Endodermal cell (in vitro differentiated cells): ENCODE measurements at regions not wholly inside any gene's neighbourhood (a gene's known extent, or its start where the extent isn't known, plus 50 kb on each side); places are given as distances from the start of the nearest gene placed in this dataset.

Experiments
- DNase-seq: peaks from one replicate; pipeline ENCODE4 v3.0.0-alpha.2; 2017
- H3K27ac ChIP-seq: 2 replicates; pipeline ENCODE4 v1.5.1; 2013; ENCODE audit warnings: mild to moderate bottlenecking, low read depth, low read length, moderate library complexity
- H3K27me3 ChIP-seq: 2 replicates; pipeline ENCODE4 v1.6.1; 2013; ENCODE audit warnings: mild to moderate bottlenecking, low read length, moderate library complexity; ENCODE audit not compliant: insufficient read depth, control insufficient read depth, poor library complexity, severe bottlenecking
- H3K36me3 ChIP-seq: 2 replicates; pipeline ENCODE4 v1.7.0; 2013; ENCODE audit warnings: mild to moderate bottlenecking, low read length, moderate library complexity; ENCODE audit not compliant: control insufficient read depth, insufficient read depth
- H3K4me1 ChIP-seq: one replicate; pipeline ENCODE4 v1.7.0; 2013; ENCODE audit warnings: low read length; ENCODE audit not compliant: control insufficient read depth, insufficient read depth
- H3K4me3 ChIP-seq: 2 replicates; pipeline ENCODE4 v1.5.1; 2013; ENCODE audit warnings: mild to moderate bottlenecking, low read length, moderate library complexity
- H3K9ac ChIP-seq: 2 replicates; pipeline ENCODE4 v1.6.1; 2013; ENCODE audit warnings: mild to moderate bottlenecking, low read length, moderate library complexity; ENCODE audit not compliant: poor library complexity, severe bottlenecking; ENCODE audit errors: extremely low read depth
- H3K9me3 ChIP-seq: 2 replicates; pipeline ENCODE4 v1.6.1; 2013; ENCODE audit warnings: mild to moderate bottlenecking, low read length, moderate library complexity; ENCODE audit not compliant: control insufficient read depth
- H3K27ac Mint-ChIP-seq: 2 replicates; pipeline ENCODE4 v1.8.0; 2020; ENCODE audit warnings: mixed read lengths
- H3K27me3 Mint-ChIP-seq: 2 replicates; pipeline ENCODE4 v1.8.0; 2021; ENCODE audit warnings: mild to moderate bottlenecking, mixed read lengths; ENCODE audit not compliant: insufficient read depth
- H3K36me3 Mint-ChIP-seq: 2 replicates; pipeline ENCODE4 v1.8.0; 2020; ENCODE audit warnings: low read depth, mixed read lengths
- H3K4me1 Mint-ChIP-seq: 2 replicates; pipeline ENCODE4 v1.8.0; 2020; ENCODE audit warnings: mixed read lengths
- H3K4me3 Mint-ChIP-seq: 2 replicates; pipeline ENCODE4 v1.8.0; 2020; ENCODE audit warnings: mild to moderate bottlenecking, moderate library complexity, mixed read lengths
- H3K9me3 Mint-ChIP-seq: 2 replicates; pipeline ENCODE4 v1.8.0; 2020; ENCODE audit warnings: mild to moderate bottlenecking, mixed read lengths
- CTCF ChIP-seq: fragments of 200-600 bp; sonication (generic); conservative IDR thresholded peaks from 2 replicates; pipeline ENCODE4 v1.5.0; 2021; ENCODE audit warnings: antibody characterized with exemption, mild to moderate bottlenecking
- WGBS, 2 experiments: methylation state at CpG; one replicate each; pipeline versions ENCODE4 v1.1.5 to v1.1.7; 2013; ENCODE audit warnings: missing lambda C conversion rate in 2 of 2, mixed read lengths in 1 of 2; ENCODE audit not compliant: insufficient coverage in 1 of 2, insufficient read length in 1 of 2; 5-methylcytosine and 5-hydroxymethylcytosine counted together

GRCh38 chr7:109127145-109127544 lies 557.5 kb downstream of the DNAJB9 start:
- Mint-ChIP-seq H3K9me3 (no peaks in the 10 kb centered on the region), H3K4me1 (no peaks in the 10 kb centered on the region), H3K27me3 (no peaks in the 10 kb centered on the region), H3K36me3 (no peaks in the 10 kb centered on the region), H3K4me3 (no peak overlapping the region), H3K27ac (no peak overlapping the region)
- WGBS, 2 experiments, result 40 to 63% methylated on average over 1 of the region's 1 CpG
- no peaks in the 10 kb centered on the region for H3K27me3 ChIP-seq
- TF ChIP-seq CTCF, result no peak
- peak overlapping the region; percentile 86 for H3K27ac ChIP-seq
- no peak overlapping the region for H3K9ac ChIP-seq
- no peaks in the 10 kb centered on the region for H3K36me3 ChIP-seq
- H3K4me3 ChIP-seq, result no peak overlapping the region
- no peaks in the 10 kb centered on the region for H3K9me3 ChIP-seq
- no peaks in the 10 kb centered on the region for H3K4me1 ChIP-seq
- no peak for DNase-seq

GRCh38 chr7:109131141-109131540 lies 561.5 kb downstream of the DNAJB9 start:
- H3K27ac Mint-ChIP-seq, result no peak overlapping the region

GRCh38 chr7:109136893-109137292 lies 567.2 kb downstream of the DNAJB9 start:
- peaks cover 18% of the 10 kb centered on the region for H3K9me3 Mint-ChIP-seq
- H3K9ac ChIP-seq, result no peak overlapping the region
- no peak overlapping the region for H3K4me3 ChIP-seq
- no peak for TF ChIP-seq CTCF
- peaks cover 12% of the 10 kb centered on the region for H3K9me3 ChIP-seq
- H3K36me3 ChIP-seq, result no peaks in the 10 kb centered on the region
- no peak for DNase-seq
- 95 to 100% methylated on average over 1 to 3 of the region's 3 CpGs for WGBS, 2 experiments
- H3K36me3 Mint-ChIP-seq, result no peaks in the 10 kb centered on the region
- no peak overlapping the region for H3K27ac ChIP-seq
- H3K4me1 Mint-ChIP-seq, result no peaks in the 10 kb centered on the region
- H3K27me3 Mint-ChIP-seq, result no peaks in the 10 kb centered on the region
- no peaks in the 10 kb centered on the region for H3K4me1 ChIP-seq
- H3K27me3 ChIP-seq, result no peaks in the 10 kb centered on the region
- no peak overlapping the region for H3K27ac Mint-ChIP-seq
- no peak overlapping the region for H3K4me3 Mint-ChIP-seq

More at GRCh38 chr7:109131141-109131540, 561.5 kb downstream of the DNAJB9 start:
- H3K4me3 Mint-ChIP-seq, result no peak overlapping the region
- no peaks in the 10 kb centered on the region for H3K36me3 Mint-ChIP-seq
- Histone ChIP-seq H3K27me3 (no peaks in the 10 kb centered on the region), H3K9me3 (peaks cover 12% of the 10 kb centered on the region), H3K36me3 (no peaks in the 10 kb centered on the region), H3K4me1 (no peaks in the 10 kb centered on the region), H3K27ac (no peak overlapping the region), H3K4me3 (no peak overlapping the region), H3K9ac (no peak overlapping the region)
- no peak for TF ChIP-seq CTCF
- 67% methylated on average over 1 of the region's 1 CpG; no CpG with 5 or more reads in 1 of the 2 experiments for WGBS, 2 experiments
- H3K27me3 Mint-ChIP-seq, result no peaks in the 10 kb centered on the region
- peaks cover 18% of the 10 kb centered on the region for H3K9me3 Mint-ChIP-seq
- no peaks in the 10 kb centered on the region for H3K4me1 Mint-ChIP-seq
- DNase-seq, result no peak
